B cell (primary cell): ENCODE measurements at regions not wholly inside any gene's neighbourhood (a gene's known extent, or its start where the extent isn't known, plus 50 kb on each side); places are given as distances from the start of the nearest gene placed in this dataset.

Experiments used
- ATAC-seq: fragments of 200-7000 bp; cut with Tn5 transposase; one replicate; pipeline ENCODE4 v1.10.0; 2021; ENCODE audit warnings: low read depth, mild to moderate bottlenecking, moderate number of reproducible peaks, moderate library complexity
- CTCF ChIA-PET: fragments of 350-600 bp; sonication (Branson Sonifier 250); formaldehyde crosslinking; loops from one replicate; lab custom pipeline; 2021; ENCODE audit warnings: antibody characterized with exemption, inconsistent platforms; lab: Charles Lee
- POLR2A ChIA-PET: fragments of 350-600 bp; sonication (Branson Sonifier 250); formaldehyde crosslinking; loops from one replicate; lab custom pipeline; 2021; ENCODE audit warnings: antibody characterized with exemption; lab: Charles Lee
- DNase-seq: peaks from one replicate; pipeline ENCODE4 v3.0.0; 2013
- H2AFZ ChIP-seq: 2 replicates; pipeline ENCODE4 v1.6.1; 2012; ENCODE audit warnings: mild to moderate bottlenecking, low read depth, low read length; ENCODE audit not compliant: insufficient read depth, poor library complexity, severe bottlenecking
- H3K27ac ChIP-seq, 2 donors: 1 replicate in 1 of 2; 2 replicates in 1 of 2; pipeline ENCODE4 v1.5.1; 2012 to 2013; ENCODE audit warnings: low read length in 2 of 2, mild to moderate bottlenecking in 2 of 2, moderate library complexity in 1 of 2
- H3K27me3 ChIP-seq, 4 experiments: fragments of 200-600 bp in 1 of 4; sonication (generic) in 1 of 4; replicated peaks in 1 of 4; 1 replicate in 2 of 4; 2 replicates in 2 of 4; pipeline versions ENCODE4 v1.6.1 to v1.7.0; 2013 to 2016; ENCODE audit warnings: low read length in 3 of 4, mild to moderate bottlenecking in 2 of 4, mixed read lengths in 1 of 4, moderate library complexity in 1 of 4; ENCODE audit not compliant: insufficient read depth in 4 of 4, control insufficient read depth in 3 of 4; ENCODE audit errors: control extremely low read depth in 1 of 4
- H3K36me3 ChIP-seq, 2 experiments: replicated peaks in 1 of 2; 1 replicate in 1 of 2; 2 replicates in 1 of 2; pipeline versions ENCODE4 v1.6.1 to v1.7.1; 2013; ENCODE audit warnings: low read length in 1 of 2; ENCODE audit not compliant: insufficient read depth in 2 of 2, control insufficient read depth in 1 of 2; ENCODE audit errors: control extremely low read depth in 1 of 2, extremely low read depth in 1 of 2
- H3K4me1 ChIP-seq, 2 donors: fragments of 200-600 bp in 1 of 2; sonication (generic) in 1 of 2; 1 replicate in 1 of 2; 2 replicates in 1 of 2; pipeline versions ENCODE4 v1.5.1 to v1.6.1; 2013 to 2017; ENCODE audit warnings: low read length in 2 of 2; ENCODE audit not compliant: control insufficient read depth in 2 of 2, insufficient read depth in 2 of 2
- H3K4me2 ChIP-seq: replicated peaks from 2 replicates; pipeline ENCODE3; 2012; ENCODE audit warnings: mild to moderate bottlenecking, low read depth, low read length; ENCODE audit not compliant: poor library complexity, severe bottlenecking
- H3K4me3 ChIP-seq, 5 experiments: fragments of 200-600 bp in 1 of 5; sonication (generic) in 1 of 5; 1 replicate in 3 of 5; 2 replicates in 2 of 5; pipeline versions ENCODE4 v1.5.1 to v1.7.0; 2011 to 2016; ENCODE audit warnings: low read length in 4 of 5, mild to moderate bottlenecking in 4 of 5, low read depth in 2 of 5, control low read depth in 1 of 5, moderate library complexity in 1 of 5; ENCODE audit not compliant: insufficient read depth in 1 of 5; ENCODE audit errors: control extremely low read depth in 1 of 5, extremely low read depth in 1 of 5
- H3K79me2 ChIP-seq: fragments of 200-600 bp; sonication (generic); one replicate; pipeline ENCODE4 v1.6.0; 2016; ENCODE audit warnings: low read length; ENCODE audit not compliant: control insufficient read depth, insufficient read depth
- H3K9ac ChIP-seq: fragments of 200-600 bp; sonication (generic); 2 replicates; pipeline ENCODE4 v1.6.1; 2017; ENCODE audit warnings: mild to moderate bottlenecking, low read length, moderate library complexity
- H3K9me3 ChIP-seq, 3 donors: one replicate each; pipeline versions ENCODE4 v1.6.1 to v1.7.1; 2013; ENCODE audit warnings: low read length in 2 of 3; ENCODE audit not compliant: control insufficient read depth in 2 of 3, insufficient read depth in 1 of 3; ENCODE audit errors: control extremely low read depth in 1 of 3
- H4K20me1 ChIP-seq: 2 replicates; pipeline ENCODE4 v1.6.0; 2012; ENCODE audit warnings: mild to moderate bottlenecking, low read length; ENCODE audit not compliant: insufficient read depth, control insufficient read depth, poor library complexity, severe bottlenecking
- H3K27ac Mint-ChIP-seq: one replicate; pipeline ENCODE4 v1.8.0; 2021; ENCODE audit warnings: mixed read lengths
- H3K27me3 Mint-ChIP-seq: one replicate; pipeline ENCODE4 v1.8.0; 2021; ENCODE audit warnings: mixed read lengths
- H3K4me1 Mint-ChIP-seq: one replicate; pipeline ENCODE4 v1.8.0; 2021; ENCODE audit warnings: mixed read lengths
- H3K4me3 Mint-ChIP-seq: one replicate; pipeline ENCODE4 v1.8.0; 2021; ENCODE audit warnings: mixed read lengths
- H3K9me3 Mint-ChIP-seq: one replicate; pipeline ENCODE4 v1.8.0; 2022; ENCODE audit warnings: mixed read lengths; ENCODE audit not compliant: insufficient read depth
- CTCF ChIP-seq: fragments of 200-600 bp; IDR thresholded peaks from one replicate; pipeline ENCODE4 v1.8.0; 2022; ENCODE audit warnings: antibody characterized with exemption, mild to moderate bottlenecking
- EZH2 ChIP-seq: IDR thresholded peaks from 2 replicates; pipeline ENCODE4 v1.6.1; 2012; ENCODE audit warnings: borderline replicate concordance, low read depth, mild to moderate bottlenecking, moderate library complexity, low read length; ENCODE audit not compliant: insufficient read depth, poor library complexity, severe bottlenecking
- WGBS: methylation state at CpG from one replicate; pipeline ENCODE4 v1.1.5; 2013; ENCODE audit warnings: missing lambda C conversion rate; ENCODE audit not compliant: insufficient coverage; 5-methylcytosine and 5-hydroxymethylcytosine counted together
- intact Hi-C: fragments of 100-400 bp; cut with micrococcal nuclease; formaldehyde crosslinking; loops from one replicate; pipeline ENCODE4 v1.10.0; 2022

GRCh38 chr5:85266692-85267091 is 882.0 kb upstream of the EDIL3 start:
- DNase-seq (no peak), ATAC-seq (no peak)
- Mint-ChIP-seq H3K4me1 (no peaks in the 10 kb centered on the region), H3K4me3 (no peak overlapping the region), H3K27me3 (no peaks in the 10 kb centered on the region), H3K9me3 (peaks cover 3% of the 10 kb centered on the region), H3K27ac (no peak overlapping the region)
- H3K36me3 ChIP-seq: no peaks in the 10 kb centered on the region
- no peak overlapping the region for H2AFZ ChIP-seq
- H3K9me3 ChIP-seq: no peaks in the 10 kb centered on the region
- no CpG with 5 or more reads among the region's 1 CpG for WGBS
- H3K27me3 ChIP-seq: no peaks in the 10 kb centered on the region
- intact Hi-C loops: no loop called here
- ChIA-PET CTCF (no interaction called here), POLR2A (no interaction called here)
- no peaks in the 10 kb centered on the region for H3K79me2 ChIP-seq
- no peak overlapping the region for H3K4me2 ChIP-seq
- no peak overlapping the region for H3K9ac ChIP-seq
- no peak for TF ChIP-seq CTCF
- TF ChIP-seq EZH2: no peak
- H3K27ac ChIP-seq: no peak overlapping the region
- no peak overlapping the region for H3K4me3 ChIP-seq
- H3K4me1 ChIP-seq: no peaks in the 10 kb centered on the region
- H4K20me1 ChIP-seq: no peaks in the 10 kb centered on the region

GRCh38 chr5:85268194-85268593 is 883.5 kb upstream of the EDIL3 start:
- Histone ChIP-seq H4K20me1 (no peaks in the 10 kb centered on the region), H3K36me3 (no peaks in the 10 kb centered on the region), H3K4me1 (no peaks in the 10 kb centered on the region), H3K4me2 (no peak overlapping the region), H3K4me3 (no peak overlapping the region), H2AFZ (no peak overlapping the region), H3K27me3 (no peaks in the 10 kb centered on the region), H3K79me2 (no peaks in the 10 kb centered on the region), H3K9ac (no peak overlapping the region), H3K9me3 (no peaks in the 10 kb centered on the region), H3K27ac (no peak overlapping the region)
- no peak for DNase-seq
- Mint-ChIP-seq H3K9me3 (peaks cover 3% of the 10 kb centered on the region), H3K4me1 (no peaks in the 10 kb centered on the region), H3K4me3 (no peak overlapping the region), H3K27ac (no peak overlapping the region), H3K27me3 (no peaks in the 10 kb centered on the region)
- CTCF ChIA-PET: no interaction called here
- intact Hi-C loops: no loop called here
- 20% methylated on average over 1 of the region's 2 CpGs for WGBS
- POLR2A ChIA-PET: no interaction called here
- no peak for ATAC-seq
- TF ChIP-seq CTCF (no peak), EZH2 (no peak)
